ENCODE measurements at regions not wholly inside any gene's neighbourhood (a gene's known extent, or its start where the extent isn't known, plus 50 kb on each side); places are given as distances from the start of the nearest gene placed in this dataset.

- no peak for ATAC-seq
- H3K4me1 ChIP-seq (ENCODE audit: control insufficient read depth, insufficient read depth, low read length), result no peaks in the 10 kb centered on the region
- TF ChIP-seq RUNX3 (IDR thresholded peaks at IDR 0.05; ENCODE audit: low read length), result no peak
- no peak for TF ChIP-seq BHLHE40 (IDR thresholded peaks at IDR 0.05; ENCODE audit: borderline replicate concordance in 1 of 2, low read depth in 2 of 2, low read length in 1 of 2)
- TF ChIP-seq, protein P1, sequence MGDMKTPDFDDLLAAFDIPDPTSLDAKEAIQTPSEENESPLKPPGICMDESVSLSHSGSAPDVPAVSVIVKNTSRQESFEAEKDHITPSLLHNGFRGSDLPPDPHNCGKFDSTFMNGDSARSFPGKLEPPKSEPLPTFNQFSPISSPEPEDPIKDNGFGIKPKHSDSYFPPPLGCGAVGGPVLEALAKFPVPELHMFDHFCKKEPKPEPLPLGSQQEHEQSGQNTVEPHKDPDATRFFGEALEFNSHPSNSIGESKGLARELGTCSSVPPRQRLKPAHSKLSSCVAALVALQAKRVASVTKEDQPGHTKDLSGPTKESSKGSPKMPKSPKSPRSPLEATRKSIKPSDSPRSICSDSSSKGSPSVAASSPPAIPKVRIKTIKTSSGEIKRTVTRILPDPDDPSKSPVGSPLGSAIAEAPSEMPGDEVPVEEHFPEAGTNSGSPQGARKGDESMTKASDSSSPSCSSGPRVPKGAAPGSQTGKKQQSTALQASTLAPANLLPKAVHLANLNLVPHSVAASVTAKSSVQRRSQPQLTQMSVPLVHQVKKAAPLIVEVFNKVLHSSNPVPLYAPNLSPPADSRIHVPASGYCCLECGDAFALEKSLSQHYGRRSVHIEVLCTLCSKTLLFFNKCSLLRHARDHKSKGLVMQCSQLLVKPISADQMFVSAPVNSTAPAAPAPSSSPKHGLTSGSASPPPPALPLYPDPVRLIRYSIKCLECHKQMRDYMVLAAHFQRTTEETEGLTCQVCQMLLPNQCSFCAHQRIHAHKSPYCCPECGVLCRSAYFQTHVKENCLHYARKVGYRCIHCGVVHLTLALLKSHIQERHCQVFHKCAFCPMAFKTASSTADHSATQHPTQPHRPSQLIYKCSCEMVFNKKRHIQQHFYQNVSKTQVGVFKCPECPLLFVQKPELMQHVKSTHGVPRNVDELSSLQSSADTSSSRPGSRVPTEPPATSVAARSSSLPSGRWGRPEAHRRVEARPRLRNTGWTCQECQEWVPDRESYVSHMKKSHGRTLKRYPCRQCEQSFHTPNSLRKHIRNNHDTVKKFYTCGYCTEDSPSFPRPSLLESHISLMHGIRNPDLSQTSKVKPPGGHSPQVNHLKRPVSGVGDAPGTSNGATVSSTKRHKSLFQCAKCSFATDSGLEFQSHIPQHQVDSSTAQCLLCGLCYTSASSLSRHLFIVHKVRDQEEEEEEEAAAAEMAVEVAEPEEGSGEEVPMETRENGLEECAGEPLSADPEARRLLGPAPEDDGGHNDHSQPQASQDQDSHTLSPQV (IDR thresholded peaks at IDR 0.05), result no peak
- TF ChIP-seq TARDBP (IDR thresholded peaks at IDR 0.05; ENCODE audit: borderline replicate concordance), result no peak
- TF ChIP-seq SMC3 (IDR thresholded peaks at IDR 0.05; ENCODE audit: borderline replicate concordance, low read length), result no peak
- TF ChIP-seq, protein P2, sequence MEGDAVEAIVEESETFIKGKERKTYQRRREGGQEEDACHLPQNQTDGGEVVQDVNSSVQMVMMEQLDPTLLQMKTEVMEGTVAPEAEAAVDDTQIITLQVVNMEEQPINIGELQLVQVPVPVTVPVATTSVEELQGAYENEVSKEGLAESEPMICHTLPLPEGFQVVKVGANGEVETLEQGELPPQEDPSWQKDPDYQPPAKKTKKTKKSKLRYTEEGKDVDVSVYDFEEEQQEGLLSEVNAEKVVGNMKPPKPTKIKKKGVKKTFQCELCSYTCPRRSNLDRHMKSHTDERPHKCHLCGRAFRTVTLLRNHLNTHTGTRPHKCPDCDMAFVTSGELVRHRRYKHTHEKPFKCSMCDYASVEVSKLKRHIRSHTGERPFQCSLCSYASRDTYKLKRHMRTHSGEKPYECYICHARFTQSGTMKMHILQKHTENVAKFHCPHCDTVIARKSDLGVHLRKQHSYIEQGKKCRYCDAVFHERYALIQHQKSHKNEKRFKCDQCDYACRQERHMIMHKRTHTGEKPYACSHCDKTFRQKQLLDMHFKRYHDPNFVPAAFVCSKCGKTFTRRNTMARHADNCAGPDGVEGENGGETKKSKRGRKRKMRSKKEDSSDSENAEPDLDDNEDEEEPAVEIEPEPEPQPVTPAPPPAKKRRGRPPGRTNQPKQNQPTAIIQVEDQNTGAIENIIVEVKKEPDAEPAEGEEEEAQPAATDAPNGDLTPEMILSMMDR (IDR thresholded peaks at IDR 0.05 in 2 of 3, conservative IDR thresholded peaks at IDR 0.05 in 1 of 3; ENCODE audit: control insufficient read depth in 2 of 3, extremely low read depth in 1 of 3, insufficient read depth in 1 of 3, low read depth in 3 of 3, low read length in 3 of 3), result no peak
- no peak for TF ChIP-seq EGR1 (IDR thresholded peaks at IDR 0.05; ENCODE audit: borderline replicate concordance in 1 of 2, low read depth in 2 of 2, low read length in 2 of 2)
- TF ChIP-seq HDAC2 (IDR thresholded peaks at IDR 0.05), result no peak
- no peak for TF ChIP-seq BCL11A (IDR thresholded peaks at IDR 0.05; ENCODE audit: low read depth, low read length)
- no peak for TF ChIP-seq CHD2 (IDR thresholded peaks at IDR 0.05; ENCODE audit: borderline replicate concordance, low read depth, low read length)
- TF ChIP-seq, protein P3, sequence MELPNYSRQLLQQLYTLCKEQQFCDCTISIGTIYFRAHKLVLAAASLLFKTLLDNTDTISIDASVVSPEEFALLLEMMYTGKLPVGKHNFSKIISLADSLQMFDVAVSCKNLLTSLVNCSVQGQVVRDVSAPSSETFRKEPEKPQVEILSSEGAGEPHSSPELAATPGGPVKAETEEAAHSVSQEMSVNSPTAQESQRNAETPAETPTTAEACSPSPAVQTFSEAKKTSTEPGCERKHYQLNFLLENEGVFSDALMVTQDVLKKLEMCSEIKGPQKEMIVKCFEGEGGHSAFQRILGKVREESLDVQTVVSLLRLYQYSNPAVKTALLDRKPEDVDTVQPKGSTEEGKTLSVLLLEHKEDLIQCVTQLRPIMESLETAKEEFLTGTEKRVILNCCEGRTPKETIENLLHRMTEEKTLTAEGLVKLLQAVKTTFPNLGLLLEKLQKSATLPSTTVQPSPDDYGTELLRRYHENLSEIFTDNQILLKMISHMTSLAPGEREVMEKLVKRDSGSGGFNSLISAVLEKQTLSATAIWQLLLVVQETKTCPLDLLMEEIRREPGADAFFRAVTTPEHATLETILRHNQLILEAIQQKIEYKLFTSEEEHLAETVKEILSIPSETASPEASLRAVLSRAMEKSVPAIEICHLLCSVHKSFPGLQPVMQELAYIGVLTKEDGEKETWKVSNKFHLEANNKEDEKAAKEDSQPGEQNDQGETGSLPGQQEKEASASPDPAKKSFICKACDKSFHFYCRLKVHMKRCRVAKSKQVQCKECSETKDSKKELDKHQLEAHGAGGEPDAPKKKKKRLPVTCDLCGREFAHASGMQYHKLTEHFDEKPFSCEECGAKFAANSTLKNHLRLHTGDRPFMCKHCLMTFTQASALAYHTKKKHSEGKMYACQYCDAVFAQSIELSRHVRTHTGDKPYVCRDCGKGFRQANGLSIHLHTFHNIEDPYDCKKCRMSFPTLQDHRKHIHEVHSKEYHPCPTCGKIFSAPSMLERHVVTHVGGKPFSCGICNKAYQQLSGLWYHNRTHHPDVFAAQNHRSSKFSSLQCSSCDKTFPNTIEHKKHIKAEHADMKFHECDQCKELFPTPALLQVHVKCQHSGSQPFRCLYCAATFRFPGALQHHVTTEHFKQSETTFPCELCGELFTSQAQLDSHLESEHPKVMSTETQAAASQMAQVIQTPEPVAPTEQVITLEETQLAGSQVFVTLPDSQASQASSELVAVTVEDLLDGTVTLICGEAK (IDR thresholded peaks at IDR 0.05; ENCODE audit: borderline replicate concordance), result no peak
- no peak for TF ChIP-seq NFIC (IDR thresholded peaks at IDR 0.05; ENCODE audit: low read depth, low read length)
- no peaks in the 10 kb centered on the region for H3K27me3 ChIP-seq (replicated peaks in 1 of 2; ENCODE audit: control insufficient read depth in 2 of 2, insufficient read depth in 2 of 2, low read length in 1 of 2)
- H3K4me2 ChIP-seq (ENCODE audit: control insufficient read depth, insufficient read depth), result no peak overlapping the region
- in situ Hi-C loops (cut with MboI), result no loop called here
- H3K27ac ChIP-seq (ENCODE audit: control insufficient read depth, insufficient read depth), result no peak overlapping the region
- H3K36me3 ChIP-seq (ENCODE audit: control insufficient read depth in 2 of 2, insufficient read depth in 2 of 2, low read length in 1 of 2), result no peaks in the 10 kb centered on the region
- ChIA-PET POLR2A (no interaction called here), SMC1A (ENCODE audit: uncharacterized antibody, unreplicated experiment) (no interaction called here), RAD21 (ENCODE audit: unreplicated experiment) (no interaction called here), CTCF (no interaction called here)
- FAIRE-seq, result peak; percentile 13
- no peaks in the 10 kb centered on the region for H4K20me1 ChIP-seq (ENCODE audit: control insufficient read depth, insufficient read depth)
- H3K9me3 ChIP-seq (replicated peaks; ENCODE audit: control insufficient read depth, insufficient read depth, low read length), result no peaks in the 10 kb centered on the region
- intact Hi-C loops (cut with micrococcal nuclease; ENCODE audit: unreplicated experiment), result no loop called here
- no TSS peak for BruUV-seq (replicated peaks)
- H3K4me3 ChIP-seq, result no peak overlapping the region
- no peak overlapping the region for H2AFZ ChIP-seq (ENCODE audit: control insufficient read depth, low read depth, low read length)
- no peaks in the 10 kb centered on the region for H3K79me2 ChIP-seq (ENCODE audit: control insufficient read depth, insufficient read depth, low read length)
- DNase-seq (ENCODE audit: low read depth, low spot score), result no peak
- H3K9ac ChIP-seq (ENCODE audit: control insufficient read depth, insufficient read depth, low read length), result no peak overlapping the region
- 69% methylated on average over 2 of the region's 2 CpGs for WGBS (ENCODE audit: insufficient coverage, insufficient replicate concordance, low lambda C conversion rate, missing lambda C conversion rate)
Observed at GRCh38 chr4:63869370-63869769, 539.9 kb downstream of the TECRL start.

All from GM12878 (cell line).